ENCODE measurements at regions not wholly inside any gene's neighbourhood (a gene's known extent, or its start where the extent isn't known, plus 50 kb on each side); places are given as distances from the start of the nearest gene placed in this dataset.

DNA sequence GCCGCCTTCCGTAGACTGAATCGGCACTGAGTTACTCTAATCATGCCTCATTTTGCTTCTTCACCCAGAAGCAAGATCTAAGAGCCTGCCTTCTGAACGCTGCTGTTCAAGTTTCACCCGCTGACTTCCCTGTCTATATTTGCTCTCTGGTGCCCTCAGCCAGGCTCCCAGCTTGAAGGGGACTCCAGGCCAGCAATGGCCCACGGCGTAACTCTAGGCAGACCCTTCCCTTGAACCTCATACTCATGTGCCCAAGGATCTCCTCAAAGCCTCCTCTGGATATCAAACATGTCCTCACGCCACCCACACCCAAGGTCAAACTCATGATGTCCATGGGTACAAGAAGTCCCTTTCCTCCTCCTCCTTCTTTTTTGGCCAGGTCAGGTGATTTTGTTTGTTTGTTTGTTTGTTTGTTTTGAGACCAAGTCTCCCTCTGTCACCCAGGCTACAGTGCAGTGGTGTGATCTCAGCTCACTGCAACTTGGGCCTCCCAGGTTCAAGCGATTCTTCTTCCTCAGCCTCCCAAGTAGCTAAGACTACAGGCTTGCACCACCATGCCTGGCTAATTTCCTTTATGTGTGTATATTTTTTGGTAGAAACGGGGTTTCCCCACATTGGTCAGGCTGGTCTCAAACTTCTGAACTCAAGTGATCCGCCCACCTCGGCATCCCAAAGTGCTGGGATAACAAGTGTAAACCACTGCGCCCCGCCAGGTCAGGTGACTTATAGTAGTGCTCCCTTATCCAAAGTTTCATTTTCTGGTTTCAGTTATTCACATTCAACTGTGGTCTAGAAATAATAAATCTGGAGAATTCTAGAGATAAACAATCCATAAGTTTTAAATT is 239.0 kb downstream of the SYK start:
- ChIA-PET POLR2A (ENCODE audit: low non-redundant PET) (no interaction called here), CTCF (no interaction called here)
- peaks cover 4% of the 10 kb centered on the region for H3K27me3 ChIP-seq (replicated peaks; ENCODE audit: insufficient read depth, low read depth, low read length, poor library complexity)
- H3K27ac ChIP-seq (ENCODE audit: low read depth, low read length, poor library complexity, severe bottlenecking), result no peak overlapping the region
- DNase-seq (ENCODE audit: low spot score), result no peak
- TF ChIP-seq EZH2 (IDR thresholded peaks at IDR 0.05; ENCODE audit: borderline replicate concordance, low read depth, low read length, poor library complexity, severe bottlenecking), result no peak
- TF ChIP-seq, protein P1, sequence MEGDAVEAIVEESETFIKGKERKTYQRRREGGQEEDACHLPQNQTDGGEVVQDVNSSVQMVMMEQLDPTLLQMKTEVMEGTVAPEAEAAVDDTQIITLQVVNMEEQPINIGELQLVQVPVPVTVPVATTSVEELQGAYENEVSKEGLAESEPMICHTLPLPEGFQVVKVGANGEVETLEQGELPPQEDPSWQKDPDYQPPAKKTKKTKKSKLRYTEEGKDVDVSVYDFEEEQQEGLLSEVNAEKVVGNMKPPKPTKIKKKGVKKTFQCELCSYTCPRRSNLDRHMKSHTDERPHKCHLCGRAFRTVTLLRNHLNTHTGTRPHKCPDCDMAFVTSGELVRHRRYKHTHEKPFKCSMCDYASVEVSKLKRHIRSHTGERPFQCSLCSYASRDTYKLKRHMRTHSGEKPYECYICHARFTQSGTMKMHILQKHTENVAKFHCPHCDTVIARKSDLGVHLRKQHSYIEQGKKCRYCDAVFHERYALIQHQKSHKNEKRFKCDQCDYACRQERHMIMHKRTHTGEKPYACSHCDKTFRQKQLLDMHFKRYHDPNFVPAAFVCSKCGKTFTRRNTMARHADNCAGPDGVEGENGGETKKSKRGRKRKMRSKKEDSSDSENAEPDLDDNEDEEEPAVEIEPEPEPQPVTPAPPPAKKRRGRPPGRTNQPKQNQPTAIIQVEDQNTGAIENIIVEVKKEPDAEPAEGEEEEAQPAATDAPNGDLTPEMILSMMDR (conservative IDR thresholded peaks at IDR 0.05; ENCODE audit: low read depth, low read length), result no peak
- no peaks in the 10 kb centered on the region for H3K36me3 ChIP-seq (ENCODE audit: insufficient read depth, low read length, poor library complexity, severe bottlenecking)
- intact Hi-C loops (cut with micrococcal nuclease; ENCODE audit: unreplicated experiment), result no loop called here
- no peak overlapping the region for H3K4me3 ChIP-seq (ENCODE audit: low read depth, low read length, poor library complexity, severe bottlenecking)
- H3K4me1 ChIP-seq (ENCODE audit: insufficient read depth, low read length, poor library complexity, severe bottlenecking), result no peaks in the 10 kb centered on the region
- H3K9me3 ChIP-seq (ENCODE audit: low read depth, low read length, poor library complexity, severe bottlenecking), result no peaks in the 10 kb centered on the region
- BruUV-seq (replicated peaks), result no TSS peak

DNA sequence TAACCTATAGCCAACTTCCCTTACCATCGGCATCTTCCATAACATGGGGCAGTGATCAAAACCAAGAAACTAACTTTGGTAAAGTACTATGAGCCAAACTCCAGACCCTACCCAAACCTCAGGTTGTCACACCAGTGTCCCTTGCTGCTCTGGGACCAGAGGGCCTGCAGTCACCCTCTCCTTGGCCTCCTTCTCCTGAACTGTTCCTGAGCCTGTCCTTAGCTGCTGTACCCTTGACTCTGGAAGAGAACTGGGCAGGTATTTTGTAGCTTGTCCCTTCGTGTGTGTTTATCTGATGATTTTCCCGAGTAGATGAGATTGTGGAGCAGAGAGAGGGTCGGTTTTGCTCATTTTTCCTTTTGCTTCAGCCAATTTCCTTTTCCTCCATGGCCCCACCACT is 240.4 kb downstream of the SYK start:
- Histone ChIP-seq H3K4me1 (ENCODE audit: insufficient read depth, low read length, poor library complexity, severe bottlenecking) (no peaks in the 10 kb centered on the region), H3K27ac (ENCODE audit: low read depth, low read length, poor library complexity, severe bottlenecking) (no peak overlapping the region), H3K27me3 (replicated peaks; ENCODE audit: insufficient read depth, low read depth, low read length, poor library complexity) (peaks cover 4% of the 10 kb centered on the region), H3K36me3 (ENCODE audit: insufficient read depth, low read length, poor library complexity, severe bottlenecking) (no peaks in the 10 kb centered on the region), H3K9me3 (ENCODE audit: low read depth, low read length, poor library complexity, severe bottlenecking) (no peaks in the 10 kb centered on the region), H3K4me3 (ENCODE audit: low read depth, low read length, poor library complexity, severe bottlenecking) (no peak overlapping the region)
- BruUV-seq (replicated peaks), result no TSS peak
- DNase-seq (ENCODE audit: low spot score), result no peak
- ChIA-PET CTCF (no interaction called here), POLR2A (ENCODE audit: low non-redundant PET) (no interaction called here)
- no peak for TF ChIP-seq EZH2 (IDR thresholded peaks at IDR 0.05; ENCODE audit: borderline replicate concordance, low read depth, low read length, poor library complexity, severe bottlenecking)
- TF ChIP-seq, protein P1 (conservative IDR thresholded peaks at IDR 0.05; ENCODE audit: low read depth, low read length), result no peak
- intact Hi-C loops (cut with micrococcal nuclease; ENCODE audit: unreplicated experiment), result no loop called here

DNA sequence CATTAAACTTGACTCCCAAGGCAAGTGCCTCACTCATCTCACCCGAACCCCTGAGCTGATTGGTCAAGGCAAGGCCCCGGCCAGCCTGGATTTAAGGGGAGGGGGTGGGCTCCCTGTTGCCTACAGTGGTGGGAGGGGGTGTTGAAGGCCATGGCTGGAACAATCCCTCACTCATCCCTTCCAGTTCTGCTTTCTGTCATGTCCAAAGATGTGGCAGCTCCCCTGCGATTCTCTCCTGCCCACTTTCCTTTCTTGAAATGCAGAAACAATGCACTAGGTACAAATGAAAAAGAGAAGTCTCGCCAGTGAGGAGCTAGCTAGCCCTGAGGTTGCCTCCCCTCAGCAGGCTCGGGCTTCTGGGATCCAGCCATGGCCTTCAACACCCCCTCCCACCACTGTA is 240.9 kb downstream of the SYK start:
- peaks cover 7% of the 10 kb centered on the region for H3K27me3 ChIP-seq (replicated peaks; ENCODE audit: insufficient read depth, low read depth, low read length, poor library complexity)
- DNase-seq (ENCODE audit: low spot score), result no peak
- intact Hi-C loops (cut with micrococcal nuclease; ENCODE audit: unreplicated experiment), result no loop called here
- TF ChIP-seq, protein P1 (conservative IDR thresholded peaks at IDR 0.05; ENCODE audit: low read depth, low read length), result no peak
- no peak for TF ChIP-seq EZH2 (IDR thresholded peaks at IDR 0.05; ENCODE audit: borderline replicate concordance, low read depth, low read length, poor library complexity, severe bottlenecking)
- H3K4me3 ChIP-seq (ENCODE audit: low read depth, low read length, poor library complexity, severe bottlenecking), result no peak overlapping the region
- no TSS peak for BruUV-seq (replicated peaks)
- H3K36me3 ChIP-seq (ENCODE audit: insufficient read depth, low read length, poor library complexity, severe bottlenecking), result no peaks in the 10 kb centered on the region
- H3K9me3 ChIP-seq (ENCODE audit: low read depth, low read length, poor library complexity, severe bottlenecking), result no peaks in the 10 kb centered on the region
- ChIA-PET CTCF (no interaction called here), POLR2A (ENCODE audit: low non-redundant PET) (no interaction called here)
- H3K4me1 ChIP-seq (ENCODE audit: insufficient read depth, low read length, poor library complexity, severe bottlenecking), result no peaks in the 10 kb centered on the region
- H3K27ac ChIP-seq (ENCODE audit: low read depth, low read length, poor library complexity, severe bottlenecking), result no peak overlapping the region
